Fibroblast of the aortic adventitia (primary cell): ENCODE measurements at regions not wholly inside any gene's neighbourhood (a gene's known extent, or its start where the extent isn't known, plus 50 kb on each side); places are given as distances from the start of the nearest gene placed in this dataset.

ENCODE experiments used
- DNase-seq: peaks from one replicate; pipeline ENCODE4 v3.0.0-alpha.2; 2010; ENCODE audit warnings: low read depth
- H3K4me3 ChIP-seq: 2 replicates; pipeline ENCODE4 v1.5.1; 2011; ENCODE audit warnings: low read depth, mild to moderate bottlenecking, control low read depth, low read length, moderate library complexity
- CTCF ChIP-seq: IDR thresholded peaks from 2 replicates; pipeline ENCODE4 v1.5.1; 2011; ENCODE audit warnings: mild to moderate bottlenecking, low read length, control low read depth, inconsistent platforms; ENCODE audit not compliant: insufficient read depth

- H3K4me3 ChIP-seq, result no peak overlapping the region
- DNase-seq, result no peak
- no peak for TF ChIP-seq CTCF
Measured at GRCh38 chr6:169008641-169009257, 244.9 kb downstream of the THBS2 start.

GRCh38 chr6:169005166-169005565, 248.5 kb downstream of the THBS2 start:
- TF ChIP-seq CTCF, result no peak
- DNase-seq, result no peak

GRCh38 chr6:169000022-169000421, 253.6 kb downstream of the THBS2 start:
- H3K4me3 ChIP-seq, result no peak overlapping the region
- TF ChIP-seq CTCF, result no peak
- no peak for DNase-seq

More at GRCh38 chr6:169005166-169005565, 248.5 kb downstream of the THBS2 start:
- no peak overlapping the region for H3K4me3 ChIP-seq

GRCh38 chr6:168999392-168999791, 254.3 kb downstream of the THBS2 start:
- no peak overlapping the region for H3K4me3 ChIP-seq
- TF ChIP-seq CTCF, result no peak
- no peak for DNase-seq

GRCh38 chr6:168996356-168996625, 257.4 kb downstream of the THBS2 start:
- TF ChIP-seq CTCF, result no peak
- no peak overlapping the region for H3K4me3 ChIP-seq
- DNase-seq, result no peak

- no peak for DNase-seq
- no peak for TF ChIP-seq CTCF
- H3K4me3 ChIP-seq, result no peak overlapping the region
Measured at GRCh38 chr6:168995526-168996355, 257.9 kb downstream of the THBS2 start.

GRCh38 chr6:168994956-168995355, 258.7 kb downstream of the THBS2 start:
- no peak overlapping the region for H3K4me3 ChIP-seq
- no peak for TF ChIP-seq CTCF
- no peak for DNase-seq
